Upper lobe of left lung (tissue), 4 donors: ENCODE measurements at regions not wholly inside any gene's neighbourhood (a gene's known extent, or its start where the extent isn't known, plus 50 kb on each side); places are given as distances from the start of the nearest gene placed in this dataset.

Experiments used
- CTCF ChIP-seq, 6 experiments: fragments of 450-650 bp in 4 of 6; fragments of 200-600 bp in 2 of 6; sonication (generic) in 2 of 6; IDR thresholded peaks; one replicate each; pipeline ENCODE4 v1.5.1; 2016 to 2019; ENCODE audit warnings: antibody characterized with exemption in 6 of 6
- EP300 ChIP-seq, 4 donors: sonication (generic); formaldehyde crosslinking; IDR thresholded peaks; one replicate each; pipeline ENCODE4 v1.5.1; 2017; ENCODE audit warnings: antibody characterized with exemption in 4 of 4, control low read depth in 2 of 4
- POLR2AphosphoS5 ChIP-seq, 2 donors: sonication (generic); formaldehyde crosslinking; IDR thresholded peaks; one replicate each; pipeline ENCODE4 v1.5.1; 2017; ENCODE audit warnings: antibody characterized with exemption in 2 of 2

- no peak for TF ChIP-seq CTCF (IDR thresholded peaks at IDR 0.05)
- no peak for TF ChIP-seq POLR2AphosphoS5 (IDR thresholded peaks at IDR 0.05)
- no peak for TF ChIP-seq EP300 (IDR thresholded peaks at IDR 0.05)
Measured at GRCh38 chr16:86261379-86261778, 248.9 kb upstream of the FOXF1 start.
